Peyer's patch (tissue), 4 donors: ENCODE measurements at regions not wholly inside any gene's neighbourhood (a gene's known extent, or its start where the extent isn't known, plus 50 kb on each side); places are given as distances from the start of the nearest gene placed in this dataset.

Experiments
- CTCF ChIP-seq, 6 experiments: fragments of 450-650 bp in 4 of 6; fragments of 200-600 bp in 2 of 6; sonication (generic) in 1 of 6; IDR thresholded peaks; one replicate each; pipeline ENCODE4 v1.5.1; 2017 to 2019; ENCODE audit warnings: antibody characterized with exemption in 6 of 6, mild to moderate bottlenecking in 3 of 6, moderate library complexity in 1 of 6
- POLR2A ChIP-seq, 2 donors: fragments of 450-650 bp; IDR thresholded peaks; one replicate each; pipeline ENCODE4 v1.5.1; 2017; ENCODE audit warnings: antibody characterized with exemption in 2 of 2, mild to moderate bottlenecking in 2 of 2, moderate library complexity in 2 of 2

GRCh38 chr12:67394550-67394949, 125.4 kb downstream of the CAND1 start:
- no peak for TF ChIP-seq CTCF (IDR thresholded peaks at IDR 0.05)
- no peak for TF ChIP-seq POLR2A (IDR thresholded peaks at IDR 0.05)
